HFF-Myc (cell line): ENCODE measurements at regions not wholly inside any gene's neighbourhood (a gene's known extent, or its start where the extent isn't known, plus 50 kb on each side); places are given as distances from the start of the nearest gene placed in this dataset.

ENCODE experiments used
- DNase-seq: peaks from one replicate; pipeline ENCODE4 v3.0.0-alpha.2; 2011; ENCODE audit warnings: low read depth; ENCODE audit errors: extremely low read depth
- H3K4me3 ChIP-seq: replicated peaks from 2 replicates; pipeline ENCODE4 v1.5.1; 2011; ENCODE audit warnings: low read depth, mild to moderate bottlenecking, control low read depth, low read length
- CTCF ChIP-seq: IDR thresholded peaks from 2 replicates; pipeline ENCODE4 v1.5.1; 2012; ENCODE audit warnings: mild to moderate bottlenecking, low read depth, low read length, control low read depth; ENCODE audit errors: missing control alignments

GRCh38 chr9:22913026-22913425 lies 466.4 kb downstream of the DMRTA1 start:
- no peak for DNase-seq
- no peak for TF ChIP-seq CTCF

GRCh38 chr9:22913518-22913917 lies 466.9 kb downstream of the DMRTA1 start:
- TF ChIP-seq CTCF: no peak
- DNase-seq: no peak
- H3K4me3 ChIP-seq: no peak overlapping the region

More at GRCh38 chr9:22913026-22913425, 466.4 kb downstream of the DMRTA1 start:
- no peak overlapping the region for H3K4me3 ChIP-seq

- DNase-seq: no peak
- TF ChIP-seq CTCF: no peak
- no peak overlapping the region for H3K4me3 ChIP-seq
These were observed 469.5 kb downstream of the DMRTA1 start for GRCh38 chr9:22916148-22916547.

- no peak for DNase-seq
- no peak for TF ChIP-seq CTCF
- H3K4me3 ChIP-seq: no peak overlapping the region
These were observed 472.8 kb downstream of the DMRTA1 start for GRCh38 chr9:22919423-22919822.

- H3K4me3 ChIP-seq: no peak overlapping the region
- TF ChIP-seq CTCF: no peak
- DNase-seq: no peak
These were observed 475.1 kb downstream of the DMRTA1 start for GRCh38 chr9:22921742-22922141.

GRCh38 chr9:22922222-22922621 lies 475.6 kb downstream of the DMRTA1 start:
- TF ChIP-seq CTCF: no peak
- no peak for DNase-seq
- no peak overlapping the region for H3K4me3 ChIP-seq

- no peak for TF ChIP-seq CTCF
- H3K4me3 ChIP-seq: no peak overlapping the region
- DNase-seq: no peak
These were observed 507.9 kb downstream of the DMRTA1 start for GRCh38 chr9:22954550-22954949.
